Keratinocyte (primary cell): ENCODE measurements at regions not wholly inside any gene's neighbourhood (a gene's known extent, or its start where the extent isn't known, plus 50 kb on each side); places are given as distances from the start of the nearest gene placed in this dataset.

Experiments used
- DNase-seq: peaks from one replicate; pipeline ENCODE4 v3.0.0-alpha.2; 2011; ENCODE audit warnings: low read depth, missing footprints, low spot score
- FAIRE-seq: peaks from 2 replicates; lab custom pipeline; 2011; peaks lifted over from hg19 to GRCh38; lab: Jason Lieb, UNC
- H2AFZ ChIP-seq: 2 replicates; pipeline ENCODE4 v1.6.0; 2012; ENCODE audit warnings: low read length, control low read depth, inconsistent platforms; ENCODE audit not compliant: control insufficient read depth
- H3K27ac ChIP-seq: 2 replicates; pipeline ENCODE4 v1.5.1; 2011; ENCODE audit warnings: low read length; ENCODE audit not compliant: control insufficient read depth, insufficient read depth
- H3K27me3 ChIP-seq: 3 replicates; pipeline ENCODE4 v1.6.0; 2011; ENCODE audit warnings: low read length; ENCODE audit not compliant: control insufficient read depth, insufficient read depth; ENCODE audit errors: extremely low read depth
- H3K36me3 ChIP-seq, 2 experiments: 2 replicates in 1 of 2; 3 replicates in 1 of 2; pipeline ENCODE4 v1.5.1; 2011; ENCODE audit warnings: low read length in 2 of 2, mild to moderate bottlenecking in 1 of 2; ENCODE audit not compliant: control insufficient read depth in 2 of 2, insufficient read depth in 2 of 2; ENCODE audit errors: extremely low read depth in 1 of 2
- H3K4me1 ChIP-seq: 3 replicates; pipeline ENCODE4 v1.5.1; 2011; ENCODE audit warnings: low read length; ENCODE audit not compliant: control insufficient read depth, insufficient read depth; ENCODE audit errors: extremely low read depth
- H3K4me2 ChIP-seq: 3 replicates; pipeline ENCODE4 v1.6.0; 2011; ENCODE audit warnings: low read depth, low read length; ENCODE audit not compliant: control insufficient read depth, insufficient read depth; ENCODE audit errors: extremely low read depth
- H3K4me3 ChIP-seq, 3 experiments: fragments of 200-600 bp in 1 of 3; sonication (generic) in 1 of 3; 2 replicates in 2 of 3; 3 replicates in 1 of 3; pipeline ENCODE4 v1.5.1; 2011 to 2016; ENCODE audit warnings: low read length in 3 of 3, mild to moderate bottlenecking in 3 of 3, control low read depth in 2 of 3, inconsistent platforms in 1 of 3, low read depth in 1 of 3, mixed read lengths in 1 of 3, mixed run types in 1 of 3, moderate library complexity in 1 of 3; ENCODE audit not compliant: control insufficient read depth in 2 of 3, insufficient read depth in 2 of 3; ENCODE audit errors: extremely low read depth in 1 of 3
- H3K79me2 ChIP-seq: 2 replicates; pipeline ENCODE4 v1.6.0; 2012; ENCODE audit warnings: low read length; ENCODE audit not compliant: control insufficient read depth, insufficient read depth
- H3K9ac ChIP-seq: 3 replicates; pipeline ENCODE4 v1.6.0; 2011; ENCODE audit warnings: low read length; ENCODE audit not compliant: control insufficient read depth, insufficient read depth; ENCODE audit errors: extremely low read depth
- H3K9me1 ChIP-seq: 3 replicates; pipeline ENCODE4 v1.6.0; 2011; ENCODE audit warnings: low read length; ENCODE audit not compliant: control insufficient read depth, insufficient read depth; ENCODE audit errors: extremely low read depth
- H3K9me3 ChIP-seq: 2 replicates; pipeline ENCODE4 v1.5.1; 2012; ENCODE audit warnings: low read depth, low read length; ENCODE audit not compliant: control insufficient read depth
- H4K20me1 ChIP-seq: 3 replicates; pipeline ENCODE4 v1.6.0; 2011; ENCODE audit warnings: low read length; ENCODE audit not compliant: control insufficient read depth, insufficient read depth; ENCODE audit errors: extremely low read depth
- CTCF ChIP-seq, 3 experiments: IDR thresholded peaks in 1 of 3; conservative IDR thresholded peaks in 1 of 3; optimal IDR thresholded peaks in 1 of 3; 2 replicates in 2 of 3; 3 replicates in 1 of 3; pipeline versions ENCODE3 to v1.5.1; 2011; ENCODE audit warnings: low read length in 3 of 3, mild to moderate bottlenecking in 3 of 3, moderate library complexity in 2 of 3, control low read depth in 1 of 3, inconsistent platforms in 1 of 3; ENCODE audit not compliant: insufficient read depth in 2 of 3; ENCODE audit errors: extremely low read depth in 1 of 3
- EZH2 ChIP-seq: IDR thresholded peaks from one replicate; pipeline ENCODE4 v1.6.1; 2012; ENCODE audit warnings: inconsistent platforms, mild to moderate bottlenecking, low read length, moderate library complexity
- dilution Hi-C: fragments of 300-500 bp; cut with MboI; formaldehyde crosslinking; loops from one replicate; pipeline ENCODE4 v1.7.0; 2020; ENCODE audit warnings: low sequenced_read_pairs; ENCODE audit not compliant: extremely low pct_ligation_motif_present

- H3K27ac ChIP-seq = no peak overlapping the region
- dilution Hi-C loops = no loop called here
- no peaks in the 10 kb centered on the region for H3K36me3 ChIP-seq
- no peak for FAIRE-seq
- H3K27me3 ChIP-seq = no peaks in the 10 kb centered on the region
- no peaks in the 10 kb centered on the region for H3K4me1 ChIP-seq
- H3K4me3 ChIP-seq = no peak overlapping the region
- no peaks in the 10 kb centered on the region for H3K79me2 ChIP-seq
- DNase-seq = no peak
- H3K4me2 ChIP-seq = no peak overlapping the region
- H3K9me1 ChIP-seq = no peaks in the 10 kb centered on the region
- TF ChIP-seq CTCF (optimal IDR thresholded peaks at IDR 0.05 in 1 of 3, IDR thresholded peaks at IDR 0.05 in 1 of 3, conservative IDR thresholded peaks at IDR 0.05 in 1 of 3; ENCODE audit: extremely low read depth in 1 of 3, insufficient read depth in 2 of 3, low read length in 3 of 3) (peak; percentile 25 to 62 (median 54)), EZH2 (no peak)
- H4K20me1 ChIP-seq = no peaks in the 10 kb centered on the region
- no peak overlapping the region for H2AFZ ChIP-seq
- no peaks in the 10 kb centered on the region for H3K9me3 ChIP-seq
- no peak overlapping the region for H3K9ac ChIP-seq
Observed at GRCh38 chr11:41612415-41612814, 153.0 kb upstream of the LRRC4C start.

GRCh38 chr11:41613326-41613725 lies 153.9 kb upstream of the LRRC4C start:
- no peak overlapping the region for H3K9ac ChIP-seq
- H3K9me1 ChIP-seq = no peaks in the 10 kb centered on the region
- no peaks in the 10 kb centered on the region for H3K4me1 ChIP-seq
- no peaks in the 10 kb centered on the region for H4K20me1 ChIP-seq
- H3K36me3 ChIP-seq = no peaks in the 10 kb centered on the region
- H3K4me3 ChIP-seq = no peak overlapping the region
- no peak overlapping the region for H3K27ac ChIP-seq
- no peaks in the 10 kb centered on the region for H3K79me2 ChIP-seq
- TF ChIP-seq CTCF (optimal IDR thresholded peaks at IDR 0.05 in 1 of 3, IDR thresholded peaks at IDR 0.05 in 1 of 3, conservative IDR thresholded peaks at IDR 0.05 in 1 of 3; ENCODE audit: extremely low read depth in 1 of 3, insufficient read depth in 2 of 3, low read length in 3 of 3) (no peak), EZH2 (no peak)
- dilution Hi-C loops = no loop called here
- no peak for DNase-seq
- H3K4me2 ChIP-seq = no peak overlapping the region
- H2AFZ ChIP-seq = no peak overlapping the region
- no peak for FAIRE-seq
- H3K9me3 ChIP-seq = no peaks in the 10 kb centered on the region
- no peaks in the 10 kb centered on the region for H3K27me3 ChIP-seq
